Stimulated activated CD4-positive, alpha-beta T cell treated with anti-CD3 and anti-CD28 coated beads, Interleukin-12 subunit alpha, Interleukin-12 subunit beta, amount 100 ng/mL, for 4 hours (primary cell): ENCODE measurements at regions not wholly inside any gene's neighbourhood (a gene's known extent, or its start where the extent isn't known, plus 50 kb on each side); places are given as distances from the start of the nearest gene placed in this dataset.
"Not testable (repeated sequence)": the region's sequence is repeated elsewhere in the genome, so short reads cannot be mapped to it uniquely, and the experiment has no call there.

Experiments used
- DNase-seq: peaks from one replicate; pipeline ENCODE4 v3.0.0-alpha.2; 2020

DNA sequence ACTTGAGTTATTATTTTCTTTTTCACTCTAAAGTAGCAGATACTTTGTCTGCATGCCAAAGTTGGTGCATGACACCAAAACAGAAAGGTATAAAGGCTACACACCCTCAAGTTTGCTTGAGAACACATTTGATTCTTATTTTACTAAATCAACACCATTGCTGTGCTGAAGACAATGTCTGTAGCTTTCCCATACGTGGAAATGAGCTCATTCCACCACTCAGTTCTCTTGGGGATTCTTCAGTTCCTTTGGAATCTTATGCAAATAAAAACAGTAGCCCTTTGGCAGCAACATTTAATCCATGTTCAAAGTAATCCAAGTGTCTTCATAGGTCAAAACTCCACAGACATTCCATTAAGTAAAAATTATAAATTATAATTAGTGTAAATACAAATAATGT is 264.9 kb downstream of the TLE1 start:
- no peak for DNase-seq

DNA sequence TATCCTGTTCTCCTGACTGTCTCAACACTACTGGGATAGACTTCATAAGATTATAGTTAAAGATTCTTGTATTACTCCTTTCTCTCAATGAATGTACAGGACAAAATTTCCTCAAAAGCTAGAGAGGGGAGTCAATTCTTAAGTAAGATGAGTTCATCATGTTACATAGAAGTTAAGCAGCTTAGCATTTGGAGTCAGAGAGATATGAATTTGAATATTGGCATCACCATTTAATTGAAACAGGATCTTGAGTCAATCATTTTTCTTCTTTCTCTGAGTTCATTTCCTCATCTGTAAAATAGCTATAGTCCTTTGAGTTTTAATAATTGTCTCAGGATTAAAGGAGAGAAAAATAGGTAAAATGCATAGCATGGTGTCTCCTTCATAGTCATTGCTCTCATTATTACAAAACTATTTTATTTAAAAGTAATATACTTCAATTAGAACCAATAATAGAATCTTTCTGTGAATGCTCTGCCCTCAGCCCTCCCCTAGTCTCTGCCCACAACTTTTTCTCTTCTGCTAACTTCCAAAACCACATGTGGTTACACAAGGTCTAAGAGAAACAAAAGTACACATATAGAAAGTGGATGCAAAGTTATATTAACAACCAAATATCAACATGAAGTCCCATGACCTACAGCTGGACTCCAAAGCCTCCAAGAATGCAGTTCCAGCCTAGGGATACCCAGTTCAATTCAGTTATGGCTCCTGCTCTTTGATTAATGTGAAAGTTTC is 265.6 kb downstream of the TLE1 start:
- DNase-seq: no peak

DNA sequence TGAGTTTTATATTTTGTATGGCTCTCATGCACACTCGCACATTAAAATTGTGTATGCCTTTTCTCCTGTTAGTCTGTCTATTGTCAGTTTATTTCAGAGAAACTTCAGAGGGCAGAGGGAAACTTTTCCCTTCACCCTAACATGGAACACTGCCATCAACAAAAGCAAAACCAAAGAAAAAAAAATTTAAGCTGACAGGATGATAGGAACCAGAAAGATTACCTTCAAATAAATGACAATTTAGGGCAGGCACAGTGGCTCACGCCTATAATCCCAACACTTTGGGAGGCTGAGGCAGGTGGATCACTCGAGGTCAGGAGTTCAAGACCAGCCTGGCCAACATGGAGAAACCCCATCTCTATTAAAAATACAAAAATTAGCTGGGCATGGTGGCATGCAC is 268.3 kb downstream of the TLE1 start:
- DNase-seq: not testable (repeated sequence)

DNA sequence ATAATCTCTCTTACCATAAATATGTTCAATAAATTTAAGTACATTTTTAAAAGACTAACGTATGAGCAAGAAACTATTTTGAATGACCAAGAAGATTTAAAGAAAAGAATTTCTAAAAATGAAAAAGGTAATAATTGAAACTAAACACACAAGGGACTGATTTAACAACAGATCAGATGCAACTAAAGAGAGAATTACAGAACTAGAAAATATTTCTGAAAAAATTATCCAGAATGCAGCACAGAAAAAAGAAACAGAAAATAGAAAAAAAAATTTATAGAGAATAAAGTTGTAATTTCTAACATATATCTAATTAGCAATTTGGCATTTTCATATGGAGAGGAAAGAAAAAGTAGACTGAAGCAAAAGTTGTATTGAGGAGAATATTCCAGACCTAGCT is 269.3 kb downstream of the TLE1 start:
- DNase-seq: no peak

DNA sequence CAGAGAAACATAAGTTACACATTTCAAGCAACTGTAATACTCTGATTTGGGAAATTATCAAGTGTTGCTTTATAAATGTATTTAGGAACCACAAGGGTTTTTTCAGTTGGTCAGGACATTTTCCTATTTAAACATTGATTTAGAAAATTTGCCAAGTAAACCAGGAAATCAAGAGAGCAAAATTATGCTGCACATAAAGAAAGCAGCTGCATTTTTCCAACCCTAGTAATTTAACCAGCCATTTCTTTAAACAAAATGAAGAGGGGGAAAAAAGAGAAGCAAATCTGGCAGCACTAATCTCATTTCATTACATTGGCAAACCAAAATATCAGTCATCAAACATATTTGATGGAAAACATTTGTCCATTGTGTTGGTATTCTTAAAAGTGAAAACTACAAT is 271.4 kb downstream of the TLE1 start:
- DNase-seq: no peak

DNA sequence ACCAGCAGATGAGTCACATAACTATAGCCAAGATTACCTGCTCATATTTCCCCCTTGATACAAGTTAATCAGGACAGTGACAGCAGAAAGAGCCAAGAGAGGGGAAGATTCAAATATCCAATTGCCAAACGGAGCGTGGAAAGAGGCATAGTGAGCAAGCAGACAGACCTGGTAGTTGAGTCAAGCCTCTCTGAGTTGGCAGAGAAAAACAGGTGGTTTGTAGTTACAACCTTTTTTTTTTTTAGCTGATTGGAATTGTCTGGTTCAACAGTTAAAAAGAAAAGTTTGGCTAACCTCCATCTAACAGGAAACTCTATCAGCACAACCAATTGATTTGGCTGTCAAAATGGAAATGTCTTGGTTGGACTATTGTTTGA is 272.1 kb downstream of the TLE1 start:
- no peak for DNase-seq

DNA sequence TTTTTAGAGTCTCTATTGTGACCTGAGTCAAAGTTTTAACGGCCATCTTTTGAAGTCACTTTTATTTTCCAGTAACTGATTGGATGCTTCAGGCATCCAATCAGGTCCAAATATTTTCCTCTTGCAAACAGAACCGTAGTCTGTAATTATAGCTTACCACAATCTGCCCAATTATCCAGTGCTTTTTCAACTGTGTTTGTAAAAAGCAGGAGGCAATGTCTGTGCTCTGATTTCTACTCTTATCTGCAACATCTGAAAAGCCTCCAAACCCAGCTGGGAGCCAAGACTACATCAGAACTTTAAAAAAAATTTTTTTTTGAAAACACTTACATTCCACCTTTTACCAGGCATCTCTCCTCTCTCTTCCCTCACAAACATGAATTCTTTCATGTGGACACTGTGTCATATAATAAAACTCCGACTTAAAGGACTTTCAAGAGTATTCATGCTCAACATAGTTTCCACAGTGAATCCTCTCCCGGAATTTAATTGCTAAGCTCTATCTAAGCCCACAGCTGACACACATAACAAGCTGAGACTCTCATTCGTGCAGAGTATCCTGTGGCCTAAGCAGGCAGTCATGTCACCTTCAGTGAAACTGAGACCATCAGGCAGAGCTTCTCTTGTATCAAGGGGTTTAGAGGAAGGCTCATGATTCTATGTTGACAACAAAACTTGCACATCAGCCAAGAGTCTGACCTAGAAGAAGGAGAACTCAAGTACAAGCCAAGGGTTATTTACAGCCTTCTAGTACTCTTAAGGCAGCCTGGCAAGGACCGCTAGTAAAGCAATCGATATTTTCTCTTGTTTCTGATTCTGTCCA is 272.7 kb downstream of the TLE1 start:
- DNase-seq: no peak

DNA sequence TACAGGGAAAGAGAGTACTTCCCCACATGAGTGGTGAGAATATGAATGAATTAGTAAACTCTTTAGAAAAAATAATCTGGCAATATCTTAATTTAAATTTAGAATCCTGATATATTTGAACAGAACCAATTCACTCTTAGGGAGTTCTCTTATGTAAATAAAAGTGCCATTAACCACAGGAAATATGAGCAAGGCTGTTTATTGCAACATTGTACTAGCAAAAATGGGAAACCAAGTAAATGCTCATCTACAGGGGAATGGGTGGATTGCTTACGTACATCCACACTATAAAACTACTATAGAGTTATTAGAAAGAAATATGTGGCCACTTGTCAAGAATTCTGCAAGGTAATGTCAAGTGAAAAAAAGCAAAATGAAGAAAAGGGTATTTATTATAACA is 274.5 kb downstream of the TLE1 start:
- DNase-seq: no peak

DNA sequence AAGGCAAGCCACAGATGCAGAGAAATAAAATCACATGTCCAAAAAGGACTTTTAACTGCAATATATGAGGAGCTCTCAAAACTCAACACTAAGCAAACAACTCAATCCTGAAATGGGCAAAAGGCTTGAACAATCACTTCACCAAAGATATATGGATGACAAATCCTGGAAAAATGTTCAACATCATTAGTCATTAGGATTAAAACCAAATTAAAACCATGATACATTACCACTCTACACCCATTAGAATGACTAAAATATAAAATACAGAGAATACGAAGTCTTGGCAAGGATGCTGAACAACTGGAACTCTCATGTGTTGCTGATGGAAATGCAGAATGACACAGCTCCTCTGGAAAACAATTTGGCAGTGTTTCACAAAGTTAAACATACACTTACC is 277.4 kb downstream of the TLE1 start:
- DNase-seq: no peak

DNA sequence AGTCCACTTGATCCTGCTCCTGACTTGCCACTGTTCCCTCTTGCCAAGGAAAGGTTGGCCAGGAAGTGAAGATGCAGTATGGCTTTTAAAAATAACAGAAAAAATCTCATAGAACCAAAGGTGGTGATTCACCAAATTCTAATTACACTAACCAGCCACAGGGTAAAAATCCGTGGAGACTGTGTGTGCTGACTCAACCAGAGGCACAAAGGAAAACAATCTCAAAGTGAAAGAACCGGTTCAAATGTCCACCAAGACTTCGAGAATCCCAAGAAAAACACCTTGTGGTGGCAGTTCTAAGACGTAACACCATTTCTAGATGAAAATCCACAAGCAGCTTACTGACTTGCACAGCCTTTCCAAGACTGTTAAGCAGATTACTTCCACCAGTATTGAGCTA is 279.1 kb downstream of the TLE1 start:
- no peak for DNase-seq

DNA sequence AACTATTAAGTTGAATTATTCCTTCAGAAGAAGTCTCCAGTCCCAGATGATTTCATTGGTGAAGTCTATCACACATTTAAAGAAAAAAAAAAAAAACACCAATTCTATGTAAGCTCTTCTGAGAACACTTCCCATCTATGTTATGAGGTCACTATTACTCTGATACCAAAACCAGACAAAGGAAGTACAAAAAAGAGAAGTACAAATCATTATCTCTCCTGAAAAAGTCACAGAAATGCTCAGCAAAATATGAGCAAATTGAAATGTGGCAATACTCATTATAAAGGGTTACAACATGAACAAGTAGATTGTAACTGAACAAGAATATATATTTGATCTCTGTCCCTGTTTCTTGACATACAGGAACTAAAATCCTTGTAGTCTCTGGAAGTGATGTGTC is 280.4 kb downstream of the TLE1 start:
- no peak for DNase-seq

DNA sequence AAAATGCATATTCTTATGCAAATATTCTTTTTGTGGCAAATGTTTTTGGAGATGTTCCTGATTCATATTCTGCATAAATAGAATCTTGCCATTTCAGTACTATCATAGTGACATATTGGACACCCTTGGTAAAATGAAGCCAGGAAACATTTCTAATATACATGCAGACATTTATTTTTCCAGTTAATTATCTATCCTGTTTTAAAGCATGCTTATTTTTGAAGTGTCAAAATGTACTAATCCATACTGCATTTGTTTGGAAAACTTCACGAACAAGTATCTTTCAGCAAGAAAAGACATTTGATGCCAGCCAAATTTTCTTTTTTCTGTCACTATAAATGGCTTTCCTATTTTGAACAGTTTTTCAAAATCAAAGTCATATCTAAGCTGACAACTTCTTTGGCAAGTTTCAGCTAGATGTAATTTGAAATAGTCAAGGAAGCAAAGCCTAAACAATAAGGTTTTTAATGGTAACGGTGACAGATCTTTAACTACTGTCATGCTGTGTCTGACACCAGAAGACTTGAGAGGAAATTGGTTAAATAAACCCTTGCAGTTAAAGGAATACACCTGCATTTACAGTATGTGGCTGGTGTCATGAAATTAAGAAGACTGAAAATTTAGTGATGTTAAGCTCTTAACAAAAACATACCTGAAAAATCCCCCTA is 284.3 kb downstream of the TLE1 start:
- DNase-seq: no peak

DNA sequence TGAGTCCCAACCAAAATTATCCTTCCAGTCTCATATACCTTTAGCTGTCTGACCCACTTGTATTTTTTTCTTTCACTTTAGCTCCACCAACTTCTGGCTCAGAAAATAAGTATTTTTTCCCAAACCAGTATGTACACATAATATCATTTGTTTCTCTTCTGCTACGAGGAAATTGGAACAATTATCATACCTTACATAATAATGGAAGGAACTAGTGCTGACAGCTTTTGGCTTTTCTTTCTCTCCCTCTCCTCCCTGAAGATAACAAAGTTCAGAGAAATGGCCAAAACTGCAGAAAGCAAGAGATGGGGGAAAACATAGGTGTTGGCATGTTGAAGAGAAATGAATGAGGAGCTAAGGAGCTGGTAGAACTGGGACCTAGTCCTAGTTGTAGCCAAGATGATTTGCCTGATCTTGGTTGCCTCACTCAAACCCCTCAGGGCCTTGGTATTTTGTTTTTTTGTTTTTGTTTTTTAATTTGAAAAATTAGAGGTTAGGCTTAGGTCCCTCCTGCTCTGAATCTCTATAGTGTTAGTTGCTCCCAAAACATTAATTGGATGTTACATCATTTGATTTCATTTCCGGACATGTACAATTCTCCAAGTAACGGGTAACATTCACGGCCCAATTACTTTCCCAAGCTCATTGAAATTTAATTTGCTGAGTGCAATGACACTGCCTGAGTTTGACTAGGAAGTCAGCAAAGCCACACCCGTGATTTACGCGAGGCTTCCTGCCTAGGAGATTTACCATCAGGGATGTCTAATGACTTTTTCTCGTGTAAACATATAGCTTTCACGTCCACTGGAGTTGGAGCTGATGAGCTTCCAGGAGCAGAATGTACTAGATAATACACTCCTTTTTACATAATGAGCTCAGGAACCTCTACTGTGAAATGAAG is 291.6 kb downstream of the TLE1 start:
- no peak for DNase-seq

DNA sequence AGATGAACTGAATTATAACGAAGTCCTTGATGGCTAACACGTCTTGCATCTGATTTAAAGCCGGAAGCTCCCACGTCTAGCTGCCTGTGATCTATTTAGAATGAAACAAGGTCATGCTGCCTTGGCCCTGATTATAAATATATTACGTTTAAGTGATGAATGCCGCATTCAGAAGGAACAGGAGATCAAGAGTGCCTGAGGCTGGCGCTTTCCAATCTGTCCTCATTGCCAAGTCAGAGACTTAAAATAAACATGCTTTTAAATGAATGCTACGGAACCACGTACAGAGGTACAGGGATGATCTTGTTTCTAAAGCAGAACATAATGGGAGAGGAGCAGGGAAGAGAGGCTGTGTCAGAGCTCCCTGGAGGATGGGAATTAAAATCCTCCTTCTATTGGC is 292.8 kb downstream of the TLE1 start:
- DNase-seq: no peak

DNA sequence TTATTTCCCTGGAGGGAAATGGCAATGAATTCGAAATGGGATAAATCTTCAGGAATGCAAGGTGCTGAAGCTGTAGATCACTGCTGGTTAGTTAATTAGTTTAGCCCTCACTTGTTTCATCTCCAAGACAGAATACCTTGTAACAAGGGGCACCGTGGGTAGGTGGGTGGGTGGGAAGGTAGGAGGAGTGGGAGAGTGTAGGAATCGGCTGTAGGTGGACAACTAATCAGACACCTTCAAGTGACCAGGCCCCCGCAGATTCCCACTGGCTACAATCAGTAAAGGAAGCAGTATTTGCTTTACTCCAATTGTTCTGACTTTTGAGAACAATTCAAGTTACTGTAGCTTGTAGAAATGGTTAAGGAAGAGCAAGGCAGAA is 293.7 kb downstream of the TLE1 start:
- DNase-seq: no peak

DNA sequence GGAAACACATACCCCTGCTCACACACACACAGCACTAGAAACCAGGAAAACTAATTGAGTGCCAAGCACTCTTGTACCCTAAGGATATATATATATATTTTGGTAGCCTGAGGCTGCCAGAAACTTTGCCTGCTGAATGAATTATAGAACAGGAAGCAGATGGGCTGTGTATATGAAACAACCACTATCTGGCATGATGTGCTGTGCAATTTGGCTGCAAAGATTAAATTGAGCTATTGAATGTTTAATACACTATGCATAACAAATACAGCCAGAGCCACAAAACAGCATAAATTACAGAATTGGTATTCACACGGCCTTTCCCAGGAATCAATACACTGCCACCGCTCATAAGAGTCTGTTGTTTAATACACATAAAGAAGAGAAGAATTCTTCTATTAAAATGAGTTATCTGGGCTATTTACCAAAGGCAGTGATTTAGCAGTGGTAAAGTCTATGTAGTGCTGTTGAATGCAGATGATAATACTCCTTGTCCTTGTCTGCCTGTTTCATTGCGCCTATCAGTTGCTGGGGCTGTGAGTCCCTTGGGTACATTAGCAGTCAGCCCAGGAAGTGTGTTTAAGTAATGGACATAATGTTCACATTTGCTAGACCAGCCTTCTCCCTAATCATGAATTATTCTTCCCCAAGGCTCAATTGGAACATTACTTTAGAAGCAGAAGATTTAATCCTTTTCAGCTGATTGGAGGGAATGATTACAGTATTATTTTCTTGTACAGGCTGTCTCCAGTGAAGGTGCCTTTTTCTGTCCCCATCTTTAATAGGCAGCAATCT is 294.3 kb downstream of the TLE1 start:
- no peak for DNase-seq

DNA sequence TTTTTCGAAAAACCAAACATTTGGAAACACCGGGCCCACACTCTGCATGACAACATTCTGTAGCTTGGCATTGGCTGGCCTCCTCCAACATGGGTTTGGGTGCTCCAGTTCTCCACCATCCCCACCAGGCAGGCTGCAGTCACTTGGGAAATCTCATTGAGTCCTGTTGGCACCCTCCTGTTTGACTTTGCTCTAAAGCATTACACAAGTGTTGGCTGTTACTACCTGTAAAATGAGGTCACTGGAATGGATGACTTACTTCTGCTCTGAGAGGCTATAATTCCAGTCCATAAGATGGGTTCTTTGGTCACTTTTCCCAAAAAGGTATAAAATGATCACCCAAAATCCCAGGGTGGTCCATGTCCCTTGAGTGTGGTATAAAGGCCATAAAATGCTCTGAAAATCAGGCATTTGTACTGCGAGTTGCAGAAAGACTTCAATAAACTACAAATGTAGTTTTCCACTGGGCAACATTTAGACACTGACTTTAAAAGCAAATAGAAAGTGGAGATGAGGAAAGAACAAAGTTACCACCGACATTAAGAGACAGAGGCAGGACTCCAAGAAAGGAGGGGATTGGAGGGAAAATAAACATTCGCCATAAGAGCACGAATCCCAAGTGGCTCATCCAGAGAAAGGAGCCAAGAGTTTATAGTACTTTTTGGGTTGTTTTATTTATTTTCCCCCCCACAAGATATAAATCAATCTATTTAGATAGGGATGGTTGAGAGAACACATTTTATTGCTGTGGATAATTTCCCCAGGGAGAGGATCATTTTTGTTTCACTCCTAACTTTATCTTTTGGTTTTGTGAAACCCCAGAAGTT is 295.1 kb downstream of the TLE1 start:
- DNase-seq: no peak

DNA sequence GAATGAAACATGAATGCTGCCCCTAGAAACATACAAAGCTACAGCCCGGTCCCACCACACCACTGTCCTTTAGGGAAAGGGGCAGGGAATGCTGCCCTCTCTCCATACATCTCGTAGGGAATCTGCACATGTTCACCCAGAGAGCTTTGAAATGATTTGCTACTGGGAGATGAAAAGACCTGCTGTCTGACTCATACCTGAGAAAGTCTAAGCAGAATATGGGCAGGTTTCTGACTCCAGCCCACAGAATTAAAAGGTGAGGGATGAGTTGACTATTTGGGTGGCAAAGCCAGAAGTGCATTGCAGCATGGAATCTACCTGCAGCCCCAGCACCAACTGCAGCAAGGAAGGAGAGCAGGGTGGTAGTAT is 297.9 kb downstream of the TLE1 start:
- DNase-seq: no peak

DNA sequence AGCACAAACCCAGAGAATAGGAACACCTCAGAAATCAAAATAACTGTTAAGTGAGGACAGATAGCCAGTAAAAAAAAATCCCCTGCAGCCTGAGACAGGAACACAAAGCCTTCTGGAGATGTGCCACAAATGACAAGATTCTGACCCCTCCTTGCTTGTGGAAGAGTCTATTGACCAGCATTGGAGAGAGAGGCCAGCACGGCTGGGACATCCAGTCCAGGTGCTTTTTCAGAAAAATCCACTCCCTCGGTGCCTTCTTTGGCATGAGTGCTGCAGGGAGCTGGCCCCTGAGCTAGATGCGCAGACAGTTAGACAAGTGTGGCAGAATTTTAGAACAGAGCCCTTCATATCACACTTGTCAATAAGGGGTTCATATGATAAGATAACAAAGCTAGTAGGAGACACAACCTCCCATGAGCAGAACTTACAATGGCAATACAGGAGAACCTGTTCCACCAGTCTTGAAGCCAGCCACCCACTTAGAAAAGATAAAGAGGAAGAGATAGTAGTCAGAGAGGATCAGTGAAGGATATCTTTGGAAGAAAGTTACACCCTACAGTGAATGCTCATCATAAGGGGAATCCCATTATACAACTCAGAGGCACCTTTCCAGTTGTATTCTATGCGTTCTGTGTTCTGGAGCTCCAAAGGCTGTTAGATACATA is 298.4 kb downstream of the TLE1 start:
- no peak for DNase-seq

DNA sequence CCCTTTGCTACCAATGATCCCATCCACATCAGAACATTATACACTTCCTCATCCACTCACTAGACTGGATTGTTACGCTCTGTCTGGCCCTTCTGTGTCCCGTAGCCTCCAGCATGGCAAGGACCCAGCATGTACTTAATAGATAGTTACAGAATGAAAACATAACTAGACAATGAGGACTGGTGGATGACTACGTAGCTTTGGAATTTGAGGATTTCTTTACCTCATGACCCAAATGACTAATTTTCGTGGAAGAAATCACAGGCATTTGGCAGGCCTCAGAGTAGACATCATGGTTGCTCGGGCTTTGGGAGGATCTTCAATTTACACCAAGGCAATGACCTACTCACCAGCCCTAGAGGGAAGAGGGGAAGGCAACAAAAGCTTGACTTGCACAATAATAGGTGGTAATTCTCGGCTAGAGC is 299.8 kb downstream of the TLE1 start:
- no peak for DNase-seq

DNA sequence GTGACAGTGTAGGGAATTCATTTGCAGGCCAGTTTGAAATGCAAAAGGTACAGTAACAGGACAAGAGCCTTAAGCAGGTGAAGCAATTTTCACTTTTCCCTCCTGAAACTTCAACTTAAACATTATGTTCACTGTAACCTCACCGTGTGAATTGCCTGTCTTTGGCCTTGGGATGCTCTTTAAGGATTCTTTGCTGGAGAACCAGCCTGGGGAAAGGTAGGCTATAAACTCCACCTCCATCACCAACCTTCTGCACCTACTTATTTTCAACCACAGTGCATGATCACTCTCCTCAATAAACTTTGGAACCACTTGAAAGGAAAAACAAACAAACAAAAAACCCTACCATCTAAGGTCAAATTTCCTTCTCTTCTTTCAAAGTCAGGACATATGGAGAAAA is 300.5 kb downstream of the TLE1 start:
- DNase-seq: no peak
